GM12801 (cell line): ENCODE measurements at regions not wholly inside any gene's neighbourhood (a gene's known extent, or its start where the extent isn't known, plus 50 kb on each side); places are given as distances from the start of the nearest gene placed in this dataset.

ENCODE experiments used
- CTCF ChIP-seq: IDR thresholded peaks from one replicate; pipeline ENCODE4 v1.5.1; 2011; ENCODE audit warnings: control low read depth; ENCODE audit not compliant: insufficient read length; ENCODE audit errors: extremely low read depth

- TF ChIP-seq CTCF: no peak
Measured at GRCh38 chr4:170700064-170700463, 610.3 kb upstream of the AADAT start.

DNA sequence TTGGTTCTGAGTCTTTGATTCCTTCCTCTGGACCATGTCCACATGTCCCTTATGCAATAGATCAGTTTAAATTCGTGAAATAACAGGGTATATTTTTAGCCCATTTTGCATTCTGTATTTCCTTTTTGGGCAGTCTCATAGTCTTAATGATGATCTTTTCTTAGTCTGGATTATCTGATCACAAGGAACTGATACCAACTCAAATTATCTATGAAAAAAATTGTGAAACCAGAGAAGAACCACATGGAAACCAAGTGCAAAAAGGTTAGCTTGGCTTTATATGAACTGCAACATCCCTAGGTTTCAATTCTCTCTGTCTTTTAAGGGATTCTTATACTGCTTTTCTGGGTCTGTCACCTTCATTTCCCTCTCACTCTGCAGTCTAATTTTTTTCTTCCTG, 608.6 kb upstream of the AADAT start:
- TF ChIP-seq CTCF: no peak

GRCh38 chr4:170697845-170698244, 608.1 kb upstream of the AADAT start:
- TF ChIP-seq CTCF: no peak

GRCh38 chr4:170697045-170697444, 607.3 kb upstream of the AADAT start:
- TF ChIP-seq CTCF: no peak

- TF ChIP-seq CTCF: no peak
Measured at GRCh38 chr4:170691168-170691567, 601.4 kb upstream of the AADAT start.

GRCh38 chr4:170687751-170688150, 598.0 kb upstream of the AADAT start:
- TF ChIP-seq CTCF: no peak

DNA sequence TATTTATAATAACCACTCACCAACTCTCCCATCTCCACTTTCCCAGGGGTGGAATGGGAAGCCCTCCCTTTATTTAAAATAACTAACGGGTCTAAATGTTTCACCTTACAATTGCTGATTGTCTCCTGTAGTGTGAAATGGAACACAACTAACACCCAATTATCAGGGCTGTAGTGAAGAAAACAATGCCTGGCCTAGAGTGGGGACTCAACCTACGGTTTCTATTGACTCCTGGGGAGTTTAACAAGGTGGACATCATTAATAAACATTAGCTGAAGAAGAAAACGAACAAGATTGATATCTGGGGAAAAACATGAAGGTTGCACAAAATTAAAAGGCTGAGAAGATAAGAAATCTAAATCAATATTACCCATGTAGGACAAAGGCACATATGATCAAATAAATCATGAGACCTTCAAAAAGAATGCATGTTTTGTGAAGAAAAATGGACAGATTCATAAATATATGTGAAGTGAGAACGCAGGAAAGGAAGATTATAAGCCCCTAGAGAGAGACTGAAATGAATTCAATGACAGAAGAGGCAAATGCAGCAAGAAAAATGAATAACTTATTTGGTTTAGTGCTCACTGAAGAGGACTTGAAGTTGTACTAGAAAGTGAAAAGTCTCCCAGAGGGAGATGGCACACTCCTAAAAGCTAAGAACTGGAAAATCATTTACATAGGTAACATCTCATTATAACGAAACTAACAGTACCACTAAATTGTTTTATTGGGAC, 593.0 kb upstream of the AADAT start:
- no peak for TF ChIP-seq CTCF
